CD4-positive, alpha-beta memory T cell (primary cell): ENCODE measurements at regions not wholly inside any gene's neighbourhood (a gene's known extent, or its start where the extent isn't known, plus 50 kb on each side); places are given as distances from the start of the nearest gene placed in this dataset.
"Not testable (repeated sequence)": the region's sequence is repeated elsewhere in the genome, so short reads cannot be mapped to it uniquely, and the experiment has no call there.

Experiments
- CTCF ChIA-PET: fragments of 350-600 bp; sonication (Branson Sonifier 250); formaldehyde crosslinking; loops from one replicate; lab custom pipeline; 2021; ENCODE audit warnings: inconsistent platforms; ENCODE audit not compliant: partially characterized antibody; lab: Charles Lee
- POLR2A ChIA-PET: fragments of 350-600 bp; sonication (Branson Sonifier 250); formaldehyde crosslinking; loops from one replicate; lab custom pipeline; 2021; ENCODE audit not compliant: partially characterized antibody; lab: Charles Lee
- DNase-seq, 5 donors: peaks; one replicate each; pipeline versions ENCODE4 v3.0.0 to v3.0.0-alpha.2; 2020 to 2022; ENCODE audit warnings: mixed read lengths in 1 of 5
- H3K27ac ChIP-seq: one replicate; pipeline ENCODE4 v1.7.0; 2013; ENCODE audit warnings: low read depth, low read length
- H3K27me3 ChIP-seq: 2 replicates; pipeline ENCODE4 v1.7.0; 2013; ENCODE audit warnings: mild to moderate bottlenecking, low read length, moderate library complexity; ENCODE audit not compliant: insufficient read depth
- H3K36me3 ChIP-seq: 2 replicates; pipeline ENCODE4 v1.7.0; 2013; ENCODE audit warnings: mild to moderate bottlenecking, low read length, moderate library complexity; ENCODE audit not compliant: insufficient read depth
- H3K4me1 ChIP-seq: 2 replicates; pipeline ENCODE4 v1.7.0; 2013; ENCODE audit warnings: mild to moderate bottlenecking, low read length, moderate library complexity; ENCODE audit not compliant: insufficient read depth
- H3K4me3 ChIP-seq, 2 donors: one replicate each; pipeline ENCODE4 v1.7.0; 2013; ENCODE audit warnings: low read length in 2 of 2, mild to moderate bottlenecking in 1 of 2
- H3K9me3 ChIP-seq, 2 donors: one replicate each; pipeline ENCODE4 v1.7.0; 2013; ENCODE audit warnings: low read length in 2 of 2, control low read depth in 1 of 2; ENCODE audit not compliant: control insufficient read depth in 1 of 2
- H3K27ac Mint-ChIP-seq, 7 donors: one replicate each; pipeline ENCODE4 v1.8.0; 2020 to 2021; ENCODE audit warnings: mixed read lengths in 7 of 7, mild to moderate bottlenecking in 6 of 7, inconsistent platforms in 3 of 7, moderate library complexity in 3 of 7
- H3K27me3 Mint-ChIP-seq, 2 donors: one replicate each; pipeline ENCODE4 v1.8.0; 2020 to 2021; ENCODE audit warnings: mixed read lengths in 2 of 2
- H3K36me3 Mint-ChIP-seq, 2 donors: one replicate each; pipeline ENCODE4 v1.8.0; 2020 to 2021; ENCODE audit warnings: mixed read lengths in 2 of 2, inconsistent platforms in 1 of 2, mild to moderate bottlenecking in 1 of 2
- H3K4me1 Mint-ChIP-seq, 4 donors: one replicate each; pipeline ENCODE4 v1.8.0; 2020 to 2021; ENCODE audit warnings: mixed read lengths in 4 of 4, mild to moderate bottlenecking in 1 of 4
- H3K4me3 Mint-ChIP-seq, 8 donors: one replicate each; pipeline ENCODE4 v1.8.0; 2020 to 2021; ENCODE audit warnings: mixed read lengths in 8 of 8, mild to moderate bottlenecking in 7 of 8, moderate library complexity in 6 of 8, inconsistent platforms in 3 of 8
- H3K9me3 Mint-ChIP-seq, 8 donors: one replicate each; pipeline ENCODE4 v1.8.0; 2020 to 2021; ENCODE audit warnings: mixed read lengths in 8 of 8, mild to moderate bottlenecking in 5 of 8, inconsistent platforms in 3 of 8, moderate library complexity in 1 of 8
- intact Hi-C: fragments of 100-400 bp; cut with micrococcal nuclease; formaldehyde crosslinking; loops from one replicate; pipeline ENCODE4 v1.15.1; 2023

DNA sequence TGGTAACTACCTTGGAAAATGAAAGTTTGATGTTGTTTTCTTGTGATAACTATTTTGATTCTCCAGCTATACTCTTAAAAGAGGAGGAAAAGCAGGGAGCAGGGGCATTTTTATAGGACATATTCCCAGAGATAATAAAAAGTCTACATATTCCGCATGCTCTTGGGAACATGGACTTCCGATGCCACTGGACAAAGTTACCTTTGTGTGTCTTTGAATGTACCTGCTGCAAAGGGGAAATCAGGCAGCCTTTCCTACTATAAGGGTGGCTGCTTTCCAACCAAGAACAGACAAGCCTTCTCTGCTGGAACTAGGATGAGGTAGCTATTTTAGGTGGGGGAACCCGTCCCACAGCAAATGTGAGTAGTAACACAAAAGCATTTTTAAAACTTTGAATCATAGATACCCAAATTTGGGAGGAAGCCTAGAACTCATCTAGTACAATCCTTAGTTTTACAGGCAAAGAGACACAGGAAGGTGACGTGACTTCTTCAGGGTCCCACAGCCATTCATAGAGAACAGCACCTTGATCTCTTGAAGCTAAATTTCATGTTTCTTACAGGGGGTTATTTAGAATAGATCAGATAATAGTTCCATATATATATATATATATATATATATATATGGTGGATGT lies 179.9 kb downstream of the FASLG start:
- Mint-ChIP-seq H3K27me3 (no peaks in the 10 kb centered on the region), H3K9me3 (no peaks in the 10 kb centered on the region), H3K27ac (peak overlapping the region; percentile 39 to 91 (median 78)), H3K4me3 (peak overlapping the region; percentile 9 to 76 (median 58)), H3K4me1 (peaks cover 14 to 43% (median 25%) of the 10 kb centered on the region in 4 donors), H3K36me3 (no peaks in the 10 kb centered on the region)
- no peaks in the 10 kb centered on the region for H3K27me3 ChIP-seq
- no peak overlapping the region for H3K4me3 ChIP-seq
- no peaks in the 10 kb centered on the region for H3K36me3 ChIP-seq
- intact Hi-C loops = loop anchor here (5.0 kb wide), 1 partner anchor 59 kb away; no protein-coding TSS in a partner anchor
- POLR2A ChIA-PET = interaction anchor here (0.7 to 3.5 kb wide), 4 partner anchors 9 to 56 kb away, joined by 3 to 19 read pairs (median 4); no protein-coding TSS in a partner anchor
- peaks cover 22% of the 10 kb centered on the region for H3K4me1 ChIP-seq
- no peak overlapping the region for H3K27ac ChIP-seq
- DNase-seq = no peak
- CTCF ChIA-PET = interaction anchor here (1.4 kb wide), 1 partner anchor 591 kb away, joined by 3 read pairs; no protein-coding TSS in a partner anchor
- no peaks in the 10 kb centered on the region for H3K9me3 ChIP-seq

DNA sequence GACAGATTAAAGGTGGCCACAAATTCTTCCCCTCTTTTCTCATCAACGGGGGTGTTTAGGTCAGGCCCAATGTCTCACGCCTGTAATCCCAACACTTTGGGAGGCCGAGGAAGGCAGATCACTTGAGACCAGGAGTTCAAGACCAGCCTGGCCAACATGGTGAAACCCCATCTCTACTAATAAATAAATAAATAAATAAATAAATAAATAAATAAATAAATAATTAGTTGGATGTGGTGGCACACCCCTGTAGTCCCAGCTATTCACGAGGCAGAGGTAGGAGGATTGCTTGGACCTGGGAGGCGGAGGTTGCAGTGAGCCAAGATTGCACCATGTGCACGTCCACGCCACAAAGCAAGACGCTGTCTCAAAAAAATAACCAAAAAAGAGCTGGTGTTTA lies 180.7 kb downstream of the FASLG start:
- H3K27me3 Mint-ChIP-seq, H3K9me3 Mint-ChIP-seq, H3K9me3 ChIP-seq, DNase-seq, H3K36me3 Mint-ChIP-seq, H3K27ac ChIP-seq, H3K4me3 ChIP-seq, H3K27me3 ChIP-seq, H3K36me3 ChIP-seq, H3K4me3 Mint-ChIP-seq: not testable (repeated sequence)
- ChIA-PET CTCF (interaction anchor here (0.9 to 1.4 kb wide), 4 partner anchors 14 to 590 kb away, joined by 3 to 5 read pairs (median 4); no protein-coding TSS in a partner anchor), POLR2A (interaction anchor here (0.7 to 3.5 kb wide), 2 partner anchors 12 to 55 kb away, joined by 3 to 19 read pairs; no protein-coding TSS in a partner anchor)
- peaks cover 25% of the 10 kb centered on the region for H3K4me1 ChIP-seq
- Mint-ChIP-seq H3K27ac (peak overlapping the region in 1 of 7 donors; percentile 54), H3K4me1 (peaks cover 16 to 45% (median 29%) of the 10 kb centered on the region in 4 donors)
- intact Hi-C loops = loop anchor here (5.0 kb wide), 1 partner anchor 58 kb away; no protein-coding TSS in a partner anchor

GRCh38 chr1:172843444-172843843 lies 184.5 kb downstream of the FASLG start:
- Mint-ChIP-seq H3K4me3 (no peak overlapping the region), H3K4me1 (peaks cover 27 to 51% (median 35%) of the 10 kb centered on the region in 4 donors), H3K27me3 (no peaks in the 10 kb centered on the region), H3K27ac (peak overlapping the region in 1 of 7 donors; percentile 16), H3K36me3 (no peaks in the 10 kb centered on the region), H3K9me3 (no peaks in the 10 kb centered on the region)
- Histone ChIP-seq H3K27me3 (no peaks in the 10 kb centered on the region), H3K36me3 (no peaks in the 10 kb centered on the region), H3K9me3 (no peaks in the 10 kb centered on the region), H3K4me1 (peaks cover 30% of the 10 kb centered on the region), H3K27ac (no peak overlapping the region), H3K4me3 (no peak overlapping the region)
- ChIA-PET POLR2A (interaction anchor here (1.1 kb wide), 1 partner anchor 97 kb away, joined by 3 read pairs; no protein-coding TSS in a partner anchor), CTCF (no interaction called here)
- intact Hi-C loops = no loop called here
- DNase-seq = no peak

DNA sequence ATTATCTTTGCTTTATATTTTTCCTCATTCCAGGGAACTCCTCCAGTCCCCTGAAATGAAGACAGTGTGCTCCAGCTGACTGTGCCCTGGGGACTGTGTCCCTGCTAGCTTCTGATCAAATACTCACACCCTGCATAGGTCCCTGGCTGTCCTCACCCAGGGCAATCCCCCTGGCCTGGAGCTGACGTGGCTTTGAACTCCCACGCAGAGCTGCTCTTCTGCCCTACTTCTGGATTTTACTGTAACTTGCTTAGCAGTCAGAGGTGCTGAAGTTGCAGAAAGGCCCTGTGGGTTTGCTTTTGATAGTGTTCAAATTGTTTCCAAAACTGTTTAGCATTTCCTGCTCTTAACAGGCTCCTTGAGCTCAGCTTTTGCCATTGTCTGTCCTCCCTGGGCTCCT lies 186.5 kb downstream of the FASLG start:
- H3K27ac ChIP-seq = no peak overlapping the region
- H3K4me3 ChIP-seq = no peak overlapping the region
- ChIA-PET POLR2A (interaction anchor here (0.9 to 1.5 kb wide), 2 partner anchors 25 to 50 kb away, joined by 3 to 5 read pairs; no protein-coding TSS in a partner anchor), CTCF (interaction anchor here (1.1 to 1.4 kb wide), 2 partner anchors 104 to 357 kb away, joined by 3 to 6 read pairs; no protein-coding TSS in a partner anchor)
- H3K4me1 ChIP-seq = peaks cover 19% of the 10 kb centered on the region
- Mint-ChIP-seq H3K4me1 (peaks cover 18 to 35% (median 24%) of the 10 kb centered on the region in 4 donors), H3K27ac (peak overlapping the region; percentile 57 to 93 (median 78)), H3K36me3 (no peaks in the 10 kb centered on the region), H3K27me3 (no peaks in the 10 kb centered on the region), H3K4me3 (peak overlapping the region in 6 of 8 donors; percentile 29 to 83 (median 53)), H3K9me3 (no peaks in the 10 kb centered on the region)
- H3K27me3 ChIP-seq = no peaks in the 10 kb centered on the region
- intact Hi-C loops = no loop called here
- DNase-seq = peak; percentile 42 to 74 (median 64)
- H3K9me3 ChIP-seq = no peaks in the 10 kb centered on the region
- H3K36me3 ChIP-seq = no peaks in the 10 kb centered on the region

GRCh38 chr1:172845865-172846264 lies 187.0 kb downstream of the FASLG start:
- Histone ChIP-seq H3K36me3 (no peaks in the 10 kb centered on the region), H3K27ac (no peak overlapping the region), H3K4me3 (no peak overlapping the region), H3K27me3 (no peaks in the 10 kb centered on the region), H3K9me3 (no peaks in the 10 kb centered on the region), H3K4me1 (peaks cover 19% of the 10 kb centered on the region)
- H3K4me1 Mint-ChIP-seq = peaks cover 18 to 35% (median 24%) of the 10 kb centered on the region in 4 donors
- H3K27ac Mint-ChIP-seq = peak overlapping the region in 6 of 7 donors; percentile 43 to 93 (median 68)
- no peak for DNase-seq
- ChIA-PET POLR2A (interaction anchor here (1.5 kb wide), 1 partner anchor 49 kb away, joined by 5 read pairs; no protein-coding TSS in a partner anchor), CTCF (interaction anchor here (1.1 to 1.4 kb wide), 2 partner anchors 104 to 356 kb away, joined by 3 to 6 read pairs; no protein-coding TSS in a partner anchor)
- intact Hi-C loops = no loop called here
- H3K4me3 Mint-ChIP-seq = peak overlapping the region in 5 of 8 donors; percentile 8 to 83 (median 44)
- no peaks in the 10 kb centered on the region for H3K27me3 Mint-ChIP-seq
- no peaks in the 10 kb centered on the region for H3K9me3 Mint-ChIP-seq
- no peaks in the 10 kb centered on the region for H3K36me3 Mint-ChIP-seq

DNA sequence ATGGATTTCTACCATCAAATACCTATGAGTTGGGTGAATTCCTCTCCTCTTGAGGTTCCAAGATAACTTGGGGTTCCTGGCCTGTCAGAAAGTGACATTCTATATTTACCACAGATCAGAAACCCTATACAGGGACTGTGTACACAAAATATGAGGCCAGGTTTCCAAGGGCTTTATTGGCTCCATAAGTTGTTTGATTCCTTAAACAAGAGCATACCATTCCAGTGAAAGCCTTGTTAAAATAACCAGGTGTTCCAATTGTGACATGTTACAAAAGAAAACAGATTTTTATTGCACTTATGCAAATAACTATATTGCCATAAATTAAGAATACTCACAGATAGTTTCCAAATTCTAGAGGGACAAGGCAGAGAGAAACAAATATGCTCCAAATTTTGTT lies 188.9 kb downstream of the FASLG start:
- H3K36me3 ChIP-seq, H3K9me3 ChIP-seq, H3K27me3 ChIP-seq, H3K9me3 Mint-ChIP-seq, DNase-seq, intact Hi-C loops, H3K27me3 Mint-ChIP-seq, H3K27ac ChIP-seq, H3K27ac Mint-ChIP-seq, H3K4me3 Mint-ChIP-seq, H3K36me3 Mint-ChIP-seq, CTCF ChIA-PET, H3K4me3 ChIP-seq: not testable (repeated sequence)
- POLR2A ChIA-PET = interaction anchor here (1.7 kb wide), 1 partner anchor 9 kb away, joined by 3 read pairs; no protein-coding TSS in a partner anchor
- H3K4me1 Mint-ChIP-seq = peaks cover 18 to 29% (median 22%) of the 10 kb centered on the region in 4 donors
- peaks cover 19% of the 10 kb centered on the region for H3K4me1 ChIP-seq

- Histone ChIP-seq H3K9me3 (no peaks in the 10 kb centered on the region), H3K27me3 (no peaks in the 10 kb centered on the region), H3K36me3 (no peaks in the 10 kb centered on the region), H3K27ac (no peak overlapping the region), H3K4me3 (no peak overlapping the region), H3K4me1 (peaks cover 16% of the 10 kb centered on the region)
- DNase-seq = no peak
- no peak overlapping the region for H3K4me3 Mint-ChIP-seq
- H3K36me3 Mint-ChIP-seq = no peaks in the 10 kb centered on the region
- ChIA-PET CTCF (no interaction called here), POLR2A (no interaction called here)
- H3K9me3 Mint-ChIP-seq = peaks cover 0 to 6% (median 0%) of the 10 kb centered on the region in 8 donors
- intact Hi-C loops = no loop called here
- H3K27ac Mint-ChIP-seq = no peak overlapping the region
- no peaks in the 10 kb centered on the region for H3K27me3 Mint-ChIP-seq
- peaks cover 15 to 24% (median 18%) of the 10 kb centered on the region in 4 donors for H3K4me1 Mint-ChIP-seq
Measured at GRCh38 chr1:172849653-172850052, 190.8 kb downstream of the FASLG start.
